T-cell (primary cell): ENCODE measurements at regions not wholly inside any gene's neighbourhood (a gene's known extent, or its start where the extent isn't known, plus 50 kb on each side); places are given as distances from the start of the nearest gene placed in this dataset.

Source experiments
- ATAC-seq, 4 experiments: fragments of 200-7000 bp in 3 of 4; fragments of 150-1000 bp in 1 of 4; cut with Tn5 transposase; replicated peaks in 1 of 4; 1 replicate in 3 of 4; 2 replicates in 1 of 4; pipeline ENCODE4 v1.10.0; 2021; ENCODE audit warnings: moderate library complexity in 3 of 4, mild to moderate bottlenecking in 2 of 4, moderate number of reproducible peaks in 1 of 4
- CTCF ChIA-PET, 2 donors: fragments of 300-600 bp; sonication (Branson Sonifier 250); formaldehyde crosslinking; loops; one replicate each; lab custom pipeline; 2022; ENCODE audit warnings: antibody characterized with exemption in 2 of 2; lab: Charles Lee
- POLR2A ChIA-PET, 2 donors: fragments of 300-600 bp; sonication (Branson Sonifier 250); formaldehyde crosslinking; loops; one replicate each; lab custom pipeline; 2022; ENCODE audit warnings: antibody characterized with exemption in 2 of 2; lab: Charles Lee
- DNase-seq, 35 experiments: peaks; one replicate each; pipeline versions ENCODE4 v3.0.0 to v3.0.0-alpha.2; 2013 to 2023
- H3K27ac ChIP-seq: one replicate; pipeline ENCODE4 v1.5.1; 2013; ENCODE audit warnings: low read length
- H3K27me3 ChIP-seq, 2 experiments: replicated peaks in 1 of 2; 1 replicate in 1 of 2; 2 replicates in 1 of 2; pipeline versions ENCODE4 v1.6.1 to v1.7.0; 2013; ENCODE audit warnings: low read length in 1 of 2, mixed read lengths in 1 of 2; ENCODE audit not compliant: control insufficient read depth in 2 of 2, insufficient read depth in 2 of 2; ENCODE audit errors: extremely low read depth in 1 of 2
- H3K36me3 ChIP-seq, 2 donors: 1 replicate in 1 of 2; 2 replicates in 1 of 2; pipeline versions ENCODE4 v1.6.1 to v1.7.0; 2013; ENCODE audit warnings: low read length in 1 of 2; ENCODE audit not compliant: control insufficient read depth in 2 of 2, insufficient read depth in 1 of 2; ENCODE audit errors: extremely low read depth in 1 of 2
- H3K4me1 ChIP-seq, 2 experiments: 1 replicate in 1 of 2; 2 replicates in 1 of 2; pipeline versions ENCODE4 v1.6.1 to v1.7.0; 2013; ENCODE audit warnings: low read length in 2 of 2, mixed read lengths in 1 of 2; ENCODE audit not compliant: insufficient read depth in 2 of 2, control insufficient read depth in 1 of 2; ENCODE audit errors: extremely low read depth in 1 of 2
- H3K4me3 ChIP-seq, 2 donors: 1 replicate in 1 of 2; 2 replicates in 1 of 2; pipeline versions ENCODE4 v1.5.1 to v1.7.0; 2013; ENCODE audit warnings: mild to moderate bottlenecking in 2 of 2, low read length in 1 of 2, moderate library complexity in 1 of 2; ENCODE audit not compliant: control insufficient read depth in 1 of 2; ENCODE audit errors: extremely low read depth in 1 of 2
- H3K9me3 ChIP-seq: 2 replicates; pipeline ENCODE4 v1.7.0; 2013
- H3K27ac Mint-ChIP-seq, 2 donors: one replicate each; pipeline ENCODE4 v1.8.0; 2020 to 2021; ENCODE audit warnings: mild to moderate bottlenecking in 2 of 2, mixed read lengths in 2 of 2
- H3K27me3 Mint-ChIP-seq, 2 donors: one replicate each; pipeline ENCODE4 v1.8.0; 2021 to 2022; ENCODE audit warnings: mixed read lengths in 2 of 2
- H3K36me3 Mint-ChIP-seq: one replicate; pipeline ENCODE4 v1.8.0; 2021; ENCODE audit warnings: mixed read lengths
- H3K4me1 Mint-ChIP-seq, 3 donors: one replicate each; pipeline ENCODE4 v1.8.0; 2020 to 2022; ENCODE audit warnings: mixed read lengths in 3 of 3, mild to moderate bottlenecking in 1 of 3
- H3K4me3 Mint-ChIP-seq, 3 donors: one replicate each; pipeline ENCODE4 v1.8.0; 2020 to 2022; ENCODE audit warnings: mild to moderate bottlenecking in 3 of 3, mixed read lengths in 3 of 3, moderate library complexity in 3 of 3
- H3K9me3 Mint-ChIP-seq, 3 donors: one replicate each; pipeline ENCODE4 v1.8.0; 2020 to 2022; ENCODE audit warnings: mixed read lengths in 3 of 3
- WGBS: methylation state at CpG from one replicate; pipeline ENCODE4 v1.1.5; 2013; ENCODE audit warnings: missing lambda C conversion rate; ENCODE audit not compliant: insufficient coverage; 5-methylcytosine and 5-hydroxymethylcytosine counted together

DNA sequence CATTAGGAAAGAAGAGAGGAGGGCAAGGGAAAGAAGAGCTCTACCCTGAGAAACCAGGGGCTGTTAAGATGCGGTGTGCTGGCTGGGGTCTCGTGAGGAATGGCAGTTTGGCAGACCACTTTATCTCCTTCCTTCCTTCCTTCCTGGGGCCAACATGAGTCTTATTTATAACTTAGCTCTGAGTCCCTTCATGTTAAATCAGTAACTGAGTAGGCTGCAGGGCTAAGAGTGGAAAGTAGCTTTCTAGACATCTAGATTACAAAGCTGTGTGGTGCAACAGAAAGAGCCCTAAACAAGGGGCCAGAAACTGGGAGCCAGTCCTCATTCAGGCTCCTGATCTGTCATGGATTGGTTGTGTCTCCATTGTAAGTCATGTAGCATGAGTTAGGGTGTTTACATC, 135.4 kb upstream of the DUSP10 start:
- Histone ChIP-seq H3K36me3 (no peaks in the 10 kb centered on the region), H3K27ac (no peak overlapping the region), H3K27me3 (peaks cover 0 to 5% of the 10 kb centered on the region in 2 experiments), H3K4me3 (no peak overlapping the region), H3K4me1 (no peaks in the 10 kb centered on the region), H3K9me3 (no peaks in the 10 kb centered on the region)
- no peaks in the 10 kb centered on the region for H3K27me3 Mint-ChIP-seq
- POLR2A ChIA-PET, result no interaction called here
- no peak overlapping the region for H3K27ac Mint-ChIP-seq
- CTCF ChIA-PET, result no interaction called here
- no peak overlapping the region for H3K4me3 Mint-ChIP-seq
- H3K36me3 Mint-ChIP-seq, result no peaks in the 10 kb centered on the region
- no peaks in the 10 kb centered on the region for H3K9me3 Mint-ChIP-seq
- no CpG with 5 or more reads among the region's 2 CpGs for WGBS
- no peak for DNase-seq
- no peak for ATAC-seq
- H3K4me1 Mint-ChIP-seq, result peaks cover 0 to 1% (median 0%) of the 10 kb centered on the region in 3 donors

DNA sequence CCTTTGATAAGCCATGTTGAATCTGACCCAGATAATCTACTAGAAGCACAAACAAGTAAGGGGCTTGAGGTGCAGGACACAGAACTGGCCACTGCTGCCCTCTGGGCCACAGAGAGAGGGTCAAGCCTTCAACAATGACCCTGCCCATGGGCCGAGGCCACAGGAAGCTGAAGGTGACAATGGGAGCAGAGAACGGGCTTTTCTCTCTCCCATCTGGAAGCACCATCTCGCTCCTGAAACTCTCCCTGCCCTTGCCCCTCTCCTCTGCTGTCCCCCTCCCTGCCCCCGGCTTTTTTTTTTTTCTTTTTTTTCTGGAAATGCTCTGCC, 133.1 kb upstream of the DUSP10 start:
- no peak overlapping the region for H3K4me3 Mint-ChIP-seq
- Histone ChIP-seq H3K27ac (no peak overlapping the region), H3K36me3 (no peaks in the 10 kb centered on the region), H3K9me3 (no peaks in the 10 kb centered on the region), H3K27me3 (peaks cover 0 to 5% of the 10 kb centered on the region in 2 experiments), H3K4me1 (no peaks in the 10 kb centered on the region), H3K4me3 (no peak overlapping the region)
- 93% methylated on average over 2 of the region's 4 CpGs for WGBS
- no peak overlapping the region for H3K27ac Mint-ChIP-seq
- H3K27me3 Mint-ChIP-seq, result no peaks in the 10 kb centered on the region
- CTCF ChIA-PET, result interaction anchor here in 1 of 2 donors (1.2 kb wide), 1 partner anchor 35 kb away, joined by 3 read pairs; no protein-coding TSS in a partner anchor
- DNase-seq, result no peak
- H3K9me3 Mint-ChIP-seq, result no peaks in the 10 kb centered on the region
- H3K36me3 Mint-ChIP-seq, result no peaks in the 10 kb centered on the region
- POLR2A ChIA-PET, result interaction anchor here in 1 of 2 donors (0.7 kb wide), 1 partner anchor 11 kb away, joined by 7 read pairs; no protein-coding TSS in a partner anchor
- peaks cover 0 to 1% (median 0%) of the 10 kb centered on the region in 3 donors for H3K4me1 Mint-ChIP-seq
- no peak for ATAC-seq

DNA sequence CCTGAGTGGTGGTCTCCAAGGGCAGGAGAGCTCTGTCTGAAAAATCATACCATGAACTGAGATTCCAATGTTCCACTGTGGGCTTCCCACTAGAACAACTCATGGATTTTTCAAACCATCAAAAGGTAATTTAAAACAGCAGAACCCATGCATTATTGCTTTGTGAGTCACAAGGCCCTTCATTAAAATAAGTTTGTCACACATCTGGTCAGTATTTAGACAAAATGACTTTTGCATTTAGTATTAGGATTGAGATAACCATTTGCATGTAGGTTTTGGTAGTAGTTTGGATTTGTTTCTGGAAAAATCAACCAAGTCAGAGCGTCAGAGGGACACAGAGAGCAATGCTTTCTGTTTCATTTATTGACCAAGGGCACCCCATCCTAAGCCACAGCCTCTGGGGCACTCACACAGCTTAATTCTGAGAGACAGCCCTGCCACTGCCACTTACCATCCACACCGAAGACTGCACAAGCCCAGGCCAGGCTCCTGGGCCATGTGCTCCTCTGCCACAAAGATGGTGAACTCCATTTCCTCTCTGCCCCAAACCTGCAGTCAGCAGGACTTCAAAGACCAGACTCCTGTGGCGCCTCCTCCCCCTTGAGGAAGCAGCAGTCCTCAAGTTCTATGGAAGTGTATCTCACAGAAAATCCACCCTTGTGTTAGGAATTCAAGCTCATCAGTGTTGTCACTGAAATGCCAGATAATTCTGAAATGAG, 132.6 kb upstream of the DUSP10 start:
- H3K27ac ChIP-seq, result no peak overlapping the region
- H3K4me3 ChIP-seq, result no peak overlapping the region
- DNase-seq (no peak), ATAC-seq (no peak)
- Mint-ChIP-seq H3K4me3 (no peak overlapping the region), H3K9me3 (no peaks in the 10 kb centered on the region), H3K27me3 (no peaks in the 10 kb centered on the region), H3K27ac (no peak overlapping the region), H3K4me1 (peaks cover 0 to 1% (median 0%) of the 10 kb centered on the region in 3 donors), H3K36me3 (no peaks in the 10 kb centered on the region)
- no peaks in the 10 kb centered on the region for H3K4me1 ChIP-seq
- CTCF ChIA-PET, result interaction anchor here (0.6 to 1.2 kb wide), 3 partner anchors 9 to 505 kb away, joined by 3 to 5 read pairs (median 3); no protein-coding TSS in a partner anchor
- H3K27me3 ChIP-seq, result peaks cover 0 to 5% of the 10 kb centered on the region in 2 experiments
- H3K36me3 ChIP-seq, result no peaks in the 10 kb centered on the region
- POLR2A ChIA-PET, result no interaction called here
- WGBS, result 76% methylated on average over 2 of the region's 3 CpGs
- no peaks in the 10 kb centered on the region for H3K9me3 ChIP-seq

DNA sequence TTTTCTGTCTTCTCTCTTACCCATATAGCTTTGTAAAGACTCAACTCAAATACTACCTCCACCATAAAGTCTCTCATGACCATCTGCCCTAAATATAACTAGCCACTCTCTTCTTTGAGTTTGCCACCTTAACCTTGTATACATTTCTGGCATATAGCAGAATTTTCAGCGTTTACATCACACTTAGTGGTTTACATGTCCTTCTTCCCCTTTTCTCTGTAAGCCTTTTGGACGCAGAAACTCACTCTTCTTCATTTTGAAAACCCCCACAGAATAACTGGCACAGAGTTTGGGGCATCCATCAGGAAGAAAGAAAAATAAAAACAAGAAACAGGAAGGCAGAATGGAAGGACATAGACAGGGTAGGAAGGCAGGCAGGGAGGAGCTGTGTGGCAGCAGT, 131.8 kb upstream of the DUSP10 start:
- Mint-ChIP-seq H3K27me3 (no peaks in the 10 kb centered on the region), H3K36me3 (no peaks in the 10 kb centered on the region), H3K4me1 (peaks cover 0 to 1% (median 0%) of the 10 kb centered on the region in 3 donors), H3K9me3 (no peaks in the 10 kb centered on the region), H3K4me3 (no peak overlapping the region), H3K27ac (no peak overlapping the region)
- H3K27me3 ChIP-seq, result peaks cover 0 to 5% of the 10 kb centered on the region in 2 experiments
- no peak overlapping the region for H3K27ac ChIP-seq
- ATAC-seq (no peak), DNase-seq (no peak)
- ChIA-PET CTCF (no interaction called here), POLR2A (no interaction called here)
- no peak overlapping the region for H3K4me3 ChIP-seq
- H3K36me3 ChIP-seq, result no peaks in the 10 kb centered on the region
- H3K9me3 ChIP-seq, result no peaks in the 10 kb centered on the region
- WGBS, result 67% methylated on average over 1 of the region's 2 CpGs
- no peaks in the 10 kb centered on the region for H3K4me1 ChIP-seq

DNA sequence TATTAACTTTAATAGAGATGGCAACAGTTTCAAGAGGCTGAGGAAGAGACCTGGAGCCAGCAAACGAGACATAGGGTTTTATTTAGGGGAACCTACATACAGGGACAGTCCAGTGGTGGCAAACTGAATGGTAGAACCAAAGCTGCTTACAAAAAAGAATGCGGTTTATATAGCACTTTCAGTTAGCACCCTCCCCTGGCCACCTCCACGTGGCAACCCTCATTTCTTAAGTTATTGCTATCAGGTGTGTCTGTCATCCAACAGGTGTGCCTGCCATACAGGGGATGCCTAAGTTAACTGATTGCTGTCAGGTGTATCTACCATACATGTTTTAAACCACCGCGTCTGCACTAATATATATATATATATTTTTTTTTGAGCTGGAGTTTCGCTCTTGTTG, 129.2 kb upstream of the DUSP10 start:
- peak in 1 of 35 experiments; percentile 3 for DNase-seq
- no peaks in the 10 kb centered on the region for H3K9me3 ChIP-seq
- 60% methylated on average over 1 of the region's 6 CpGs for WGBS
- H3K27ac Mint-ChIP-seq, result no peak overlapping the region
- peaks cover 0 to 1% of the 10 kb centered on the region in 2 experiments for H3K27me3 ChIP-seq
- no peak overlapping the region for H3K4me3 Mint-ChIP-seq
- H3K4me1 ChIP-seq, result no peaks in the 10 kb centered on the region
- no peak overlapping the region for H3K27ac ChIP-seq
- no peaks in the 10 kb centered on the region for H3K27me3 Mint-ChIP-seq
- H3K36me3 ChIP-seq, result no peaks in the 10 kb centered on the region
- H3K9me3 Mint-ChIP-seq, result no peaks in the 10 kb centered on the region
- CTCF ChIA-PET, result no interaction called here
- no peaks in the 10 kb centered on the region for H3K4me1 Mint-ChIP-seq
- POLR2A ChIA-PET, result no interaction called here
- H3K36me3 Mint-ChIP-seq, result no peaks in the 10 kb centered on the region
- H3K4me3 ChIP-seq, result no peak overlapping the region
- ATAC-seq, result no peak

DNA sequence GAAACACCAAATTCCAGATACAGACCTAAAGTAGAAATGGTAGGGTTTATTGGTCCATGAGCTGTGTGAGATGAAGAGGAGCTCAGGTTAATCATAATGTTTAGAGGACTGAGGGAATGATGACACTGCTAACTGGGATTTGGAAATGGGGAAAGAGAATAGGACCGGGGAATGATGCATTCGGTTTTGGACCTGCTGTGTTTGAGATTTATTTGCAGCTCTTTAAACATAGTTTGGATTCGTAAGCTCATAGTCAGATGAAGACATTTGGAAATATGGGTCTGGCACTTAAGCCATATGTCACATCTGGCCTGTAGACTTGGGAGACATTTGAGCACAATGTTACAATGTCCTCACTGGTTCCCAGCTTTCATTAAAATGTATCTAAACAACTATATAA, 127.9 kb upstream of the DUSP10 start:
- no peak overlapping the region for H3K27ac Mint-ChIP-seq
- no peaks in the 10 kb centered on the region for H3K27me3 Mint-ChIP-seq
- CTCF ChIA-PET, result interaction anchor here in 1 of 2 donors (0.6 kb wide), 2 partner anchors 18 to 1461 kb away, joined by 3 to 4 read pairs; no protein-coding TSS in a partner anchor
- Histone ChIP-seq H3K27me3 (no peaks in the 10 kb centered on the region), H3K36me3 (no peaks in the 10 kb centered on the region), H3K4me3 (no peak overlapping the region), H3K27ac (no peak overlapping the region), H3K4me1 (no peaks in the 10 kb centered on the region), H3K9me3 (no peaks in the 10 kb centered on the region)
- ATAC-seq (no peak), DNase-seq (no peak)
- POLR2A ChIA-PET, result no interaction called here
- H3K4me1 Mint-ChIP-seq, result no peaks in the 10 kb centered on the region
- no peaks in the 10 kb centered on the region for H3K9me3 Mint-ChIP-seq
- 94% methylated on average over 3 of the region's 3 CpGs for WGBS
- H3K4me3 Mint-ChIP-seq, result no peak overlapping the region
- no peaks in the 10 kb centered on the region for H3K36me3 Mint-ChIP-seq
